Endothelial cell of umbilical vein (primary cell): ENCODE measurements at regions not wholly inside any gene's neighbourhood (a gene's known extent, or its start where the extent isn't known, plus 50 kb on each side); places are given as distances from the start of the nearest gene placed in this dataset.

Source experiments
- BruUV-seq: library from RNA; stranded (reverse); fragments of 400-500 nt; replicated peaks from 2 replicates; lab custom pipeline; 2021; lab: Mats Ljungman, UMichigan
- CTCF ChIA-PET: fragments of 300-600, 350-600 bp; sonication (Branson Sonifier 250); formaldehyde crosslinking; loops from one replicate; lab custom pipeline; 2021; ENCODE audit warnings: antibody characterized with exemption, inconsistent platforms; lab: Charles Lee
- POLR2A ChIA-PET: fragments of 300-600, 350-600 bp; sonication (Branson Sonifier 250); formaldehyde crosslinking; loops from one replicate; lab custom pipeline; 2021; ENCODE audit warnings: antibody characterized with exemption, inconsistent platforms; lab: Charles Lee
- DNase-seq: peaks from one replicate; pipeline ENCODE4 v3.0.0-alpha.2; 2011; ENCODE audit warnings: low read depth, low spot score
- FAIRE-seq: peaks from 2 replicates; lab custom pipeline; 2011; peaks lifted over from hg19 to GRCh38; lab: Jason Lieb, UNC
- H2AFZ ChIP-seq: 2 replicates; pipeline ENCODE4 v1.6.0; 2012; ENCODE audit warnings: low read depth, low read length, control low read depth, inconsistent platforms
- H3K27ac ChIP-seq: 2 replicates; pipeline ENCODE4 v1.5.1; 2011; ENCODE audit warnings: low read depth, mild to moderate bottlenecking, control low read depth, low read length, moderate library complexity; ENCODE audit not compliant: insufficient read depth
- H3K27me3 ChIP-seq, 2 experiments: 2 replicates each; pipeline versions ENCODE4 v1.6.0 to v1.6.1; 2011; ENCODE audit warnings: low read length in 2 of 2, mixed read lengths in 1 of 2; ENCODE audit not compliant: control insufficient read depth in 2 of 2, insufficient read depth in 2 of 2
- H3K36me3 ChIP-seq, 2 experiments: 2 replicates in 1 of 2; 3 replicates in 1 of 2; pipeline ENCODE4 v1.5.1; 2011; ENCODE audit warnings: low read length in 2 of 2, mild to moderate bottlenecking in 1 of 2, moderate library complexity in 1 of 2; ENCODE audit not compliant: control insufficient read depth in 2 of 2, insufficient read depth in 2 of 2; ENCODE audit errors: extremely low read depth in 1 of 2
- H3K4me1 ChIP-seq: 3 replicates; pipeline ENCODE4 v1.5.1; 2011; ENCODE audit warnings: mild to moderate bottlenecking, low read length; ENCODE audit not compliant: control insufficient read depth, insufficient read depth; ENCODE audit errors: extremely low read depth
- H3K4me2 ChIP-seq: 2 replicates; pipeline ENCODE4 v1.6.1; 2011; ENCODE audit warnings: low read length, control low read depth, mixed read lengths; ENCODE audit not compliant: insufficient read depth
- H3K4me3 ChIP-seq, 3 experiments: fragments of 200-600 bp in 1 of 3; sonication (generic), shearing (Covaris generic) in 1 of 3; replicated peaks in 1 of 3; 2 replicates each; pipeline ENCODE4 v1.5.1; 2011 to 2016; ENCODE audit warnings: control low read depth in 3 of 3, low read length in 3 of 3, mild to moderate bottlenecking in 2 of 3, inconsistent platforms in 1 of 3, low read depth in 1 of 3, moderate library complexity in 1 of 3; ENCODE audit not compliant: insufficient read depth in 1 of 3
- H3K79me2 ChIP-seq: 2 replicates; pipeline ENCODE4 v1.6.0; 2012; ENCODE audit warnings: low read length, inconsistent platforms; ENCODE audit not compliant: control insufficient read depth, insufficient read depth
- H3K9ac ChIP-seq: replicated peaks from 2 replicates; pipeline ENCODE3; 2011; ENCODE audit warnings: low read length, control low read depth; ENCODE audit not compliant: insufficient read depth; ENCODE audit errors: extremely low read depth
- H3K9me1 ChIP-seq: replicated peaks from 3 replicates; pipeline ENCODE4 v1.6.0; 2011; ENCODE audit warnings: mild to moderate bottlenecking, low read length; ENCODE audit not compliant: control insufficient read depth, insufficient read depth; ENCODE audit errors: extremely low read depth
- H3K9me3 ChIP-seq: replicated peaks from 2 replicates; pipeline ENCODE4 v1.5.1; 2012; ENCODE audit warnings: low read length, inconsistent platforms; ENCODE audit not compliant: control insufficient read depth, insufficient read depth
- H4K20me1 ChIP-seq: replicated peaks from 2 replicates; pipeline ENCODE3; 2011; ENCODE audit warnings: mild to moderate bottlenecking, low read length; ENCODE audit not compliant: control insufficient read depth, insufficient read depth; ENCODE audit errors: extremely low read depth
- EZH2 ChIP-seq: IDR thresholded peaks from 2 replicates; pipeline ENCODE4 v1.6.1; 2012; ENCODE audit warnings: borderline replicate concordance, low read depth, mild to moderate bottlenecking, moderate library complexity, low read length, inconsistent platforms; ENCODE audit not compliant: severe bottlenecking
- FOS ChIP-seq: IDR thresholded peaks from 2 replicates; pipeline ENCODE4 v1.6.1; 2011; ENCODE audit warnings: mild to moderate bottlenecking, low read length, moderate library complexity, borderline replicate concordance; ENCODE audit not compliant: insufficient read depth
- GATA2 ChIP-seq: IDR thresholded peaks from 2 replicates; pipeline ENCODE4 v1.7.0; 2011; ENCODE audit warnings: low read depth, mild to moderate bottlenecking, moderate library complexity, mixed read lengths, low read length; ENCODE audit not compliant: insufficient read length, insufficient read depth
- JUN ChIP-seq: IDR thresholded peaks from 2 replicates; pipeline ENCODE4 v1.6.1; 2011; ENCODE audit warnings: borderline replicate concordance, low read depth; ENCODE audit not compliant: insufficient read length, insufficient read depth
- MYC ChIP-seq: IDR thresholded peaks from one replicate; pipeline ENCODE4 v1.6.1; 2011; ENCODE audit warnings: mild to moderate bottlenecking, low read depth, low read length
- POLR2A ChIP-seq: IDR thresholded peaks from 2 replicates; pipeline ENCODE4 v1.6.1; 2012; ENCODE audit warnings: low read depth, mild to moderate bottlenecking, control low read depth, low read length
- POLR2AphosphoS5 ChIP-seq: IDR thresholded peaks from 2 replicates; pipeline ENCODE4 v1.6.1; 2012; ENCODE audit warnings: low read depth, mild to moderate bottlenecking, control low read depth, low read length, moderate library complexity; ENCODE audit not compliant: insufficient read depth
- dilution Hi-C: fragments of 300-500 bp; cut with MboI; formaldehyde crosslinking; loops from one replicate; pipeline ENCODE4 v1.15.0; 2019; ENCODE audit warnings: low sequenced_read_pairs; ENCODE audit not compliant: extremely low pct_ligation_motif_present
- intact Hi-C: fragments of 100-400 bp; cut with micrococcal nuclease; formaldehyde crosslinking; loops from one replicate; pipeline ENCODE4 v1.10.0; 2022
- TF ChIP-seq, protein P1 (sequence below): IDR thresholded peaks from 2 replicates; pipeline ENCODE4 v1.6.1; 2011; ENCODE audit not compliant: insufficient read depth, insufficient read length
- TF ChIP-seq, protein P2 (sequence below), 2 donors: IDR thresholded peaks; 1 replicate in 1 of 2; 2 replicates in 1 of 2; pipeline ENCODE4 v1.5.1; 2011; ENCODE audit warnings: low read length in 2 of 2, mild to moderate bottlenecking in 2 of 2, moderate library complexity in 2 of 2, control low read depth in 1 of 2, inconsistent platforms in 1 of 2, low read depth in 1 of 2; ENCODE audit not compliant: insufficient read depth in 1 of 2; ENCODE audit errors: extremely low read depth in 1 of 2

DNA sequence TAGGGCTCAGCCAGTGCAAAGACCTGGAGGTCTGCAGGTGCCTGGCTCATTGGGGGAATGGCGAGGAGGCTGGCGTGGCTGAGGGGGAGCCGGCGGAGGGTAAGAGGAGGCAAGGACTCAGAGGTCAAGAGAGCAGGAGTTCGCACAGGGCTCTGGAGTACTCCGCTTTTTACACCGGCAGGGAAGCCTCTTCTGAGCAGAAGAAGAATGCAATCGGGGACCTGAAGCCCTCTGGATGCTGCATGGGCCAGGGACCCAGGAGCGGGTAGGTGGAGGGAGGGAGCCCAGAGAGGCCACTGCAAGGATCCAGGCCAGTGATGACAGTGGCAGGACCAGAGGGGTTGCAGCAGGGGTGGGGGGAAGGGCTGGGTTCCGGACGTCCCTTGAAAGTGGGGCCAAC lies 70.4 kb upstream of the TAMM41 start:
- DNase-seq (no peak), FAIRE-seq (no peak)
- no TSS peak for BruUV-seq
- CTCF ChIA-PET, result no interaction called here
- H3K4me1 ChIP-seq, result no peaks in the 10 kb centered on the region
- H4K20me1 ChIP-seq, result no peaks in the 10 kb centered on the region
- intact Hi-C loops (no loop called here), dilution Hi-C loops (no loop called here)
- H3K9ac ChIP-seq, result no peak overlapping the region
- H2AFZ ChIP-seq, result no peak overlapping the region
- no peak overlapping the region for H3K4me2 ChIP-seq
- H3K36me3 ChIP-seq, result no peaks in the 10 kb centered on the region
- TF ChIP-seq, protein P1, sequence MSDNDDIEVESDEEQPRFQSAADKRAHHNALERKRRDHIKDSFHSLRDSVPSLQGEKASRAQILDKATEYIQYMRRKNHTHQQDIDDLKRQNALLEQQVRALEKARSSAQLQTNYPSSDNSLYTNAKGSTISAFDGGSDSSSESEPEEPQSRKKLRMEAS, result no peak
- TF ChIP-seq EZH2, result no peak
- TF ChIP-seq, protein P2, sequence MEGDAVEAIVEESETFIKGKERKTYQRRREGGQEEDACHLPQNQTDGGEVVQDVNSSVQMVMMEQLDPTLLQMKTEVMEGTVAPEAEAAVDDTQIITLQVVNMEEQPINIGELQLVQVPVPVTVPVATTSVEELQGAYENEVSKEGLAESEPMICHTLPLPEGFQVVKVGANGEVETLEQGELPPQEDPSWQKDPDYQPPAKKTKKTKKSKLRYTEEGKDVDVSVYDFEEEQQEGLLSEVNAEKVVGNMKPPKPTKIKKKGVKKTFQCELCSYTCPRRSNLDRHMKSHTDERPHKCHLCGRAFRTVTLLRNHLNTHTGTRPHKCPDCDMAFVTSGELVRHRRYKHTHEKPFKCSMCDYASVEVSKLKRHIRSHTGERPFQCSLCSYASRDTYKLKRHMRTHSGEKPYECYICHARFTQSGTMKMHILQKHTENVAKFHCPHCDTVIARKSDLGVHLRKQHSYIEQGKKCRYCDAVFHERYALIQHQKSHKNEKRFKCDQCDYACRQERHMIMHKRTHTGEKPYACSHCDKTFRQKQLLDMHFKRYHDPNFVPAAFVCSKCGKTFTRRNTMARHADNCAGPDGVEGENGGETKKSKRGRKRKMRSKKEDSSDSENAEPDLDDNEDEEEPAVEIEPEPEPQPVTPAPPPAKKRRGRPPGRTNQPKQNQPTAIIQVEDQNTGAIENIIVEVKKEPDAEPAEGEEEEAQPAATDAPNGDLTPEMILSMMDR (IDR thresholded peaks at IDR 0.05; ENCODE audit: extremely low read depth in 1 of 2, insufficient read depth in 1 of 2, low read depth in 1 of 2, low read length in 2 of 2), result no peak
- no peak for TF ChIP-seq MYC
- no peak for TF ChIP-seq JUN
- no peak for TF ChIP-seq FOS
- no peak for TF ChIP-seq POLR2AphosphoS5
- TF ChIP-seq GATA2, result no peak
- no peak for TF ChIP-seq POLR2A
- H3K9me3 ChIP-seq, result no peaks in the 10 kb centered on the region
- H3K27me3 ChIP-seq, result no peaks in the 10 kb centered on the region
- H3K4me3 ChIP-seq, result no peak overlapping the region
- H3K27ac ChIP-seq, result no peak overlapping the region
- H3K9me1 ChIP-seq, result no peaks in the 10 kb centered on the region
- POLR2A ChIA-PET, result no interaction called here
- H3K79me2 ChIP-seq, result no peaks in the 10 kb centered on the region
